ENCODE measurements at regions not wholly inside any gene's neighbourhood (a gene's known extent, or its start where the extent isn't known, plus 50 kb on each side); places are given as distances from the start of the nearest gene placed in this dataset.

DNA sequence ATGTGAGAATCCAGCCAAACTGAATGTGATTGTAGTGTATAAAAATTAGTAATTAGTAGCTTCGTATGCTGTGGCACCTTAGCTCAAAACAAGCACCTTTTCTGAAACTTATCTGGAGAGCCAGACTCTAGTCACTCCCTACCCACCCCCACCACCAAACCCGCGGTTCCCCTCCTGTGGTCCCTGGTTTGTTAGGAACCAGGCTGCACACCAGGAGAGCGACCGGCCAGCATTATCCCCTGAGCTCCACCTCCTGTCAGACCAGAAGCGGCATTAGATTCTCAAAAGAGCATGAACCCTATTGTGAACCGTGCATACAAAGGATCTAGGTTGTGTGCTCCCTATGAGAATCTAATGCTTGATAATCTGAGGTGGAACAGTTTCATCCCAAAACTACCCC lies 498.6 kb downstream of the CHSY3 start:
- Histone ChIP-seq H3K4me1 (replicated peaks in 1 of 2; ENCODE audit: control insufficient read depth in 2 of 2, insufficient read depth in 2 of 2, low read length in 2 of 2) (no peaks in the 10 kb centered on the region), H3K27ac (ENCODE audit: extremely low read depth, low read depth, low read length) (no peak overlapping the region), H3K9ac (ENCODE audit: insufficient read depth in 1 of 2, low read depth in 2 of 2, low read length in 2 of 2) (no peak overlapping the region), H2AFZ (ENCODE audit: low read depth, low read length) (no peak overlapping the region), H3K36me3 (ENCODE audit: control insufficient read depth, insufficient read depth, low read length) (no peaks in the 10 kb centered on the region), H3K4me2 (ENCODE audit: insufficient read depth, low read length) (no peak overlapping the region), H3K79me2 (ENCODE audit: control insufficient read depth, insufficient read depth, low read length) (no peaks in the 10 kb centered on the region), H3K9me3 (replicated peaks; ENCODE audit: control insufficient read depth, insufficient read depth, low read depth, low read length) (no peaks in the 10 kb centered on the region), H3K27me3 (ENCODE audit: control insufficient read depth in 2 of 2, insufficient read depth in 2 of 2, low read length in 2 of 2) (no peaks in the 10 kb centered on the region), H3K9me1 (ENCODE audit: control insufficient read depth, insufficient read depth, low read length) (no peaks in the 10 kb centered on the region), H4K20me1 (replicated peaks; ENCODE audit: control insufficient read depth, insufficient read depth, low read length) (no peaks in the 10 kb centered on the region), H3K4me3 (no peak overlapping the region)
- no peak for DNase-seq (ENCODE audit: extremely low read depth in 1 of 4, low spot score in 3 of 4)
- in situ Hi-C loops (cut with MboI) (no loop called here), intact Hi-C loops (cut with micrococcal nuclease) (no loop called here)
- WGBS (ENCODE audit: insufficient coverage, low coverage, missing lambda C conversion rate): 4% methylated on average over 7 of the region's 7 CpGs
- POLR2A ChIA-PET: no interaction called here
- TF ChIP-seq OTX1 (CRISPR knock-in tag; IDR thresholded peaks at IDR 0.05) (no peak), FOXJ2 (tag; IDR thresholded peaks at IDR 0.05) (no peak), BCL6 (CRISPR knock-in tag; IDR thresholded peaks at IDR 0.05) (no peak), ARID2 (IDR thresholded peaks at IDR 0.05) (no peak), POLR2H (tag; IDR thresholded peaks at IDR 0.05; ENCODE audit: low read depth) (no peak), ARHGAP35 (IDR thresholded peaks at IDR 0.05; ENCODE audit: partially characterized antibody) (no peak), ZNF561 (CRISPR knock-in tag; conservative IDR thresholded peaks at IDR 0.05) (no peak), POLR2AphosphoS5 (IDR thresholded peaks at IDR 0.05; ENCODE audit: control insufficient read depth, insufficient read depth, low read depth, low read length) (no peak), ZNF212 (CRISPR knock-in tag; IDR thresholded peaks at IDR 0.05) (no peak), KLF16 (IDR thresholded peaks at IDR 0.05) (no peak), CHD2 (IDR thresholded peaks at IDR 0.05; ENCODE audit: low read depth, low read length) (no peak), HMGN3 (IDR thresholded peaks at IDR 0.05; ENCODE audit: borderline replicate concordance, extremely low read depth, insufficient read length, low read depth, low read length) (no peak), ZNF766 (CRISPR knock-in tag; conservative IDR thresholded peaks at IDR 0.05) (no peak), PTTG1 (tag; IDR thresholded peaks at IDR 0.05; ENCODE audit: low read depth) (no peak), PHB2 (IDR thresholded peaks at IDR 0.05; ENCODE audit: low read depth) (no peak), SNIP1 (IDR thresholded peaks at IDR 0.05; ENCODE audit: low read depth) (no peak), FIP1L1 (IDR thresholded peaks at IDR 0.05; ENCODE audit: low read depth, low read length, poor library complexity, severe bottlenecking) (no peak)
- TF ChIP-seq, protein P1, sequence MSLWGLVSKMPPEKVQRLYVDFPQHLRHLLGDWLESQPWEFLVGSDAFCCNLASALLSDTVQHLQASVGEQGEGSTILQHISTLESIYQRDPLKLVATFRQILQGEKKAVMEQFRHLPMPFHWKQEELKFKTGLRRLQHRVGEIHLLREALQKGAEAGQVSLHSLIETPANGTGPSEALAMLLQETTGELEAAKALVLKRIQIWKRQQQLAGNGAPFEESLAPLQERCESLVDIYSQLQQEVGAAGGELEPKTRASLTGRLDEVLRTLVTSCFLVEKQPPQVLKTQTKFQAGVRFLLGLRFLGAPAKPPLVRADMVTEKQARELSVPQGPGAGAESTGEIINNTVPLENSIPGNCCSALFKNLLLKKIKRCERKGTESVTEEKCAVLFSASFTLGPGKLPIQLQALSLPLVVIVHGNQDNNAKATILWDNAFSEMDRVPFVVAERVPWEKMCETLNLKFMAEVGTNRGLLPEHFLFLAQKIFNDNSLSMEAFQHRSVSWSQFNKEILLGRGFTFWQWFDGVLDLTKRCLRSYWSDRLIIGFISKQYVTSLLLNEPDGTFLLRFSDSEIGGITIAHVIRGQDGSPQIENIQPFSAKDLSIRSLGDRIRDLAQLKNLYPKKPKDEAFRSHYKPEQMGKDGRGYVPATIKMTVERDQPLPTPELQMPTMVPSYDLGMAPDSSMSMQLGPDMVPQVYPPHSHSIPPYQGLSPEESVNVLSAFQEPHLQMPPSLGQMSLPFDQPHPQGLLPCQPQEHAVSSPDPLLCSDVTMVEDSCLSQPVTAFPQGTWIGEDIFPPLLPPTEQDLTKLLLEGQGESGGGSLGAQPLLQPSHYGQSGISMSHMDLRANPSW (CRISPR knock-in tag; IDR thresholded peaks at IDR 0.05): no peak
- TF ChIP-seq, protein P2, sequence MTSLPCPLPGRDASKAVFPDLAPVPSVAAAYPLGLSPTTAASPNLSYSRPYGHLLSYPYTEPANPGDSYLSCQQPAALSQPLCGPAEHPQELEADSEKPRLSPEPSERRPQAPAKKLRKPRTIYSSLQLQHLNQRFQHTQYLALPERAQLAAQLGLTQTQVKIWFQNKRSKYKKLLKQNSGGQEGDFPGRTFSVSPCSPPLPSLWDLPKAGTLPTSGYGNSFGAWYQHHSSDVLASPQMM (CRISPR knock-in tag; IDR thresholded peaks at IDR 0.05): no peak
- no TSS peak for BruUV-seq (replicated peaks)
- no peak for ATAC-seq
- CTCF ChIA-PET (ENCODE audit: low intra/inter-chr PET ratio): no interaction called here
- FAIRE-seq: no peak
